GM18520 (cell line): ENCODE measurements at regions not wholly inside any gene's neighbourhood (a gene's known extent, or its start where the extent isn't known, plus 50 kb on each side); places are given as distances from the start of the nearest gene placed in this dataset.

Source experiments
- ATAC-seq: cut with Tn5 transposase; IDR thresholded peaks from one replicate; pipeline ENCODE4 v1.9.1; 2021; ENCODE audit not compliant: unreplicated experiment

DNA sequence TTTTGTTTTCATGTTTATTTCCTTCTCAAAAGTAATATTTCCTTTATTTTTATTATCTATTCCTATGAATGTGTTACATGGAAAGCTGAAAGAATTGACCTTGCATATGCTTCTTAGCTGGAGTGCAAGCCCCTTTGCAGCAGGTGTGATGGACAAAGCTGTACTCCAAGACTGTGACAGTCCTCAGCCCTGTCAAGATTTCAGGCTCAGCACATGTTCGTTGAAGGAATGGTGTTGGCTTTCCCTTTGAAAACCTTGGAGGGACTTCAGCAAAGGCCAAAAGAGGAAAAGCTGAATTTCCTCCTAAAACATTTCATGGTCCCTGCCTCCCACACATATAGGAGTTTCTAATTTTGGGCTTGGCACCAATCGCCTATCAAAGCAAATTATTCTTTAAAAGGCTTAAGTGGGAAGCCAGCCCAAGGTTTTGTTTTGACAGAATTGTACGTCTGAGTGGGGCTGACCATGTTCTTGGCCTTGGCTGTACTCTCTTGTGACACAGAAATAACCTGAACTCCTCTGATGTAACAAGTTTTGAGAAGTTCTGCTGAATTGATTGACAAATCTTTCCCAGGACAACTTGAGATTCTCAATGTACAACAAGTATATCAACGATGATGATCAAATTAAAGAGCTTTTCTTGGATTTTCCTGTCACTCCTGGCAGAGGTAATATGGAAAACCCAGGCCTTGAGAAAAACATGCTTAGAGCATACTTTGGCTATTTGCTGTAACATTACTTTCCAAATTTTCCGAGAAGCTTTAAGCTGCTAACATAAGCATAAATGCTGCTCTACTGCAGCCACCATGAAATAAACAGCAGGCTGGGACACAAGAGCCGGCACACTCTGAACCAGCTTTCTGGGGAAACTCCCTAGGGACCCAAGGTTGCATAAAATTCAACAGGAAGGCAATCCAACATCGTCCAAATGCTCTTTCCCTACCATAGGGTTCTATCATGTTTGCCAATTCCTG, 135.7 kb upstream of the ZNF648 start:
- no peak for ATAC-seq

DNA sequence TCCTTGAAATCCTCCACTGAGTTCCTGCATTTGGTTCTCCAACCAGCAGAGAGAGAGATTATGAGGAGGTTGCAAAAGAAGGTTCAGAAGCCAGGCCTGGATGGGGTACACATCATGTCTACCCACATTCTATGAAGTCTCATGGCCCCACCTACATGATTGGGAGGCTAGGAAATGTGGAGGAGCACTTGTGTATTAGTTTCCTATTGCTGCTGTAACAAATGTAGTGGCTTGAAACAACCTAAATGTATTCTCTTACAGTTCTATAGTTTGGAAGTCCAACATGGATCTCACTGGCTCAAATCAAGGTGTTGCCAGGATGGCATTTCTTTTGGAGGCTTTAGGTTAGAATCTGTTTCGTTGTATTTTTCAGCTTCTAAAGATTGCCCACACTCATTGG, 134.2 kb upstream of the ZNF648 start:
- ATAC-seq, result no peak

DNA sequence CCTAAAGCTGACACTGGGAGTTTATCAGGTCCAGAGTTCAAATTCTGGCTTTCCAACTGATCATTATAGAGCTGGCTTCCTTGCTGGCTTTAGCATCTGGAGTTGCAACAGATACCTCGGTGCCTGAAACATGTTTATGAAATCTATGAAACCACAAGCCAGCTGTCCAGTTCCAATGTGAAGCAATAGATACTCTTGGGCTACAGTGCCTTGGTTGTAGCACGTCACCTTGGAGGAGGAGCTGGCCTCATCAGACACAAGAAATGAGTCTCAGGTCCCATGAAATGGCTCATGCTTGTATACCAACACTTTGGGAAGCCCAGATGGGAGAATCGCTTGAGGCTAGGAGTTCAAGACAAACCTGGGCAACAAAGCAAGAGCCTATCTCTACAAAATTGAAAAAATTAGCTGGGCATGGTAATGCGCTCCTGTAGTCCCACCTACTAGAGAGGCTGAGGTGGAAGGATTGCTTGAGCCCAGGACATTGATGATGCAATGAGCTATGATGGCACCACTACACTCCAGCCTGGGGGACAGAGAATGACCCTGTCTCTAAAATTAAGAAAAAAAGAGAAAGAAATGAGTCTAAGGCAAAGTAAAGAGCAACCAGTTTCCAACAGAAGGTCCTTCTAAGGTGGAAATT, 132.5 kb upstream of the ZNF648 start:
- ATAC-seq, result no peak

DNA sequence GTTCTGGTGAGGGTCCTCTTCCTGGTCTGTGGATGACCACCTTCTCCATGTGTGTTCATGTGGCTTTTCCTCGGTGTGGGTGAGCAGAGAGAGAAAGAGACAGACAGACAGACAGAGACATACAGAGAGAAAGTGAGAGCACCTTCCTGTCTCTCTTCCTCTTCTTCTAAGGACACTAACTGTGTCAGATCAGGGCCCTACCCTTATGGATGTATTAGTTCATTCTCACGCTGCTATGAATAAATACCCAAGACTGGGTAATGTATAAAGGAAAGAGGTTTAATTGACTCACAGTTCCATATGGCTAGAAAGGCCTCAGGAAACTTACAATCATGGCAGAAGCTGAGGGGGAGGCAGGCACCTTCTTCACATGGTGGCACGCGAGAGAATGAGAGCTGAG, 131.5 kb upstream of the ZNF648 start:
- ATAC-seq, result no peak

DNA sequence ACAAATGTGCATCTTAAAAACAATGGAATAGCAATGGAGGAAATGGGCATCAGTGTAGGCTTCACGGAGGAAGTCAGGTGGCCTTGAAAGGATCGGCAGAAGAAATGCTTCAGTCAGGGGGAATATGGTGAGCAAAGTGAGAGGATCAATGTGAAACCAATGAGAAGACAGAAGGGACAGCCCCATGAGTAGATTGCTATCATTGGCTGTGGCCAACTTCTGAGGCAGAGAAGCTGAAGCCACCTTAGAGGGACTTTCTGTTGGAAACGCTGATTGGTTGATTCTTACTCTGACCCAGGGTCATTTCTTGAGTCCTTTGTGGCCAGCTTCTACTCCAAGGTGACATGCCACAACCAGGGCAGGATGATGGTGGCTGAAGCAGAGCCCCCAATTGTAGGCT, 130.7 kb upstream of the ZNF648 start:
- ATAC-seq, result peak; percentile 63

DNA sequence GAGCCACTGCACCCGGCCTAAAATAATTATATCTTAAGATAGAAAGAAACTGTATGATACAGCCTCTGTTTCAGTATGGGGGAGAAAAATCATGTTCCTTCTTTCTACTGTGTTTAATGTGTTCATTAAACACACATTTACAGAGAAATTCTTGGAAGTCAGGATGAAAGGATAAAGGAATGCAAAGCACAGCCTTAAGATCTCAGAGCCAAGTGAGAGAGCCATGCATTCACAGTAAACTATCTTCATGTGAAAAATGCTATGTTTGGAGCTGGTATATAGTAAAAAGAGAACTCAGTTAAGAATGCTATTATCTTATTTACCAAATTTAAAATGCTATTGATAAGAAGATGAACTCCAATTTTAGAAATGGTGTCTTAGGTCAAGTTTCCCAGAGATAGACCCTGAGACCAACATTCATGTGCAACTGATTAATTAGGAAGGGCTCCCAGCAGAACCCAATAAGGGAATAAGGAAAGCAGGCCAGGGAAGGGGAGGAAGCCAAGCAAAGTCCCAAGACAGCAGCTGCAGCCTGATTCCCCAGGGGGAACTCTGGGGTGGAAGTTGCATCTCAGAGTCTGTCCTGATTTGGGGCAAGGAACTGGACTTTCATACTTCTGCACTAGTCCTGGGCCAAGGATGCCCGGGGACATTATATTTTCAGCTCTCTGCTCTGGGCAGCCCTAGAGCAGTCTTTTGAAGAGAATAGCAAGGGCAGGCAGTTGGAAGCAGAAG, 130.0 kb upstream of the ZNF648 start:
- no peak for ATAC-seq

DNA sequence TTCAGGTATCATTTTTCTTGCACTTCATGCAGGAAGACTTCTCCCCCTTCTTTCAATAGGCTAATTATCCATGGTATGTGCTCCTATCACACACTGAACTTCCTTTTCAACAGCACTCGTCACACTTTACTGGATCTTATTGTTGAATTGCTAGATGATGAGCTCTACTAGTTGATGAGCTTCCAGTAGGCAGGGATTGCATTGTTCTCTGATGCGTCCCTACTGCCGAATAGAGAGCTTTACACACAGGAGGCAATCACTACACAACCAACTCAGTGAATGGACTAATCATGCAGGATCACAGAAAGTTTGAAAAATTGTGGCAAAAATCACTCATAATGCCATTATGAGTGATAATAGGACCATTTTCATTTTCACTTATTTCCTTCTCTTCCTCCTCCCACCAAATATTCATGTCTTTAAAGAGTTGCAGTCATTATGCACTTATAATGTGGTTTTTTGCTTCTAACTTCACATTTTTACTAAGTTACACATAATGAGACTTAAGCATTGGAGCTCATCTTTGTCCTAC, 128.1 kb upstream of the ZNF648 start:
- ATAC-seq, result no peak

DNA sequence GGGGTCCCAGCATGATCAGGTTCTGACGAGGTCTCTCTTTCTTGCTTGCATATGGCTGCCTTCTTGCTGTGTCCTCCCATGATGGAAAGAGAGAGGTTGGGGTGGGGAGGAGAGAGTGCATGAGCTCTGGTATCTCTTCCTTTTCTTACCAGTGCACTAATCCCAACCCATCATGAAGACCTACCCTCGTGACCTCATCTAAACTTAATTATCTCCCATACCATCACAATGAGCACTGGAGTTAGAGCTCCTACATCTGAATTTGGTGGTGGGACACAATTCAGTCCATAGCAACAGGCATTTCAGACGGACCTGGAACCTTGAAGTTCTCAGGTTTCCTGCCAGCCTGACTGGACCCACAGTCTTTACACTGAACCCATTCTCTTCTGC, 125.2 kb upstream of the ZNF648 start:
- no peak for ATAC-seq

DNA sequence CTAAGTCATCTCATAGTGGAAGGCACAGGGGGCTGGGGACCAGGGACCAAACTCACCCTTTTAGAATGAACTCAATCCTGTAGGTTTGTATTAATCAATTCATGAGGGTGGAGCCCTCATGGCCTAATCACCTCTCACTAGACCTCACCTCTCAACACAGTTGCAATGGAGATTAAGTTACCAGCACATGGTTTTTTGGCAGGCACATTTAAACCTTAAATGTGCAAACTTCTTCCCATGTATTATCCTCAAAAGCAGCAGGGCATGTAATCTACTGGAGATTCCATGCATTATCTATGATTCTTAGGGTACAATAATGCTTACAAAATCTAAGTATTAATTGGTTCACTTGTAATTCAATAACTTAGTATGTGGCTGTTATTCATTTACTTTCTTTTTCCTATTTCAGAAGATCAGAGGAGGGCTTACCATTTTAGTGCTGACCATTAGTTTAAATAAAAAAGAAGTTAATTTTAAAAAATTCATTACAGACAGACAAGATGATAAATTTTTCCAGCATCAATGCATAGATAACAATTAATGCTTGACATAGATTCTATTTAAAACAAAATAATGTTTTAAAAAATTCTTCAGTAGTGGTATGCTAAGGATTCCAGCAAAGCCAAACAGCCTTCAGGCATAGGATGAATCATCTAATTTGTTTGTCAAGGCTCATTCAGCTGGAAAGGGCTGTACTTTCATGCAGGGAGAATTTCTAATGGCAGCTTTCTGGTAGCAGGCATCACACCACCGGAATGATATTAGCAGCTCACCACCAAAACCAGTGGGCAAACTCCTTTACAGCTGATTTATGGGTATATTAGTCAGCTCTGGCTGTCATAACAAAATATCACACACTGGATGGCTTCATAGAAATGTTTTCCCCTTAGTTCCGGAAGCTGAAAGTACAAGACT, 124.6 kb upstream of the ZNF648 start:
- no peak for ATAC-seq

DNA sequence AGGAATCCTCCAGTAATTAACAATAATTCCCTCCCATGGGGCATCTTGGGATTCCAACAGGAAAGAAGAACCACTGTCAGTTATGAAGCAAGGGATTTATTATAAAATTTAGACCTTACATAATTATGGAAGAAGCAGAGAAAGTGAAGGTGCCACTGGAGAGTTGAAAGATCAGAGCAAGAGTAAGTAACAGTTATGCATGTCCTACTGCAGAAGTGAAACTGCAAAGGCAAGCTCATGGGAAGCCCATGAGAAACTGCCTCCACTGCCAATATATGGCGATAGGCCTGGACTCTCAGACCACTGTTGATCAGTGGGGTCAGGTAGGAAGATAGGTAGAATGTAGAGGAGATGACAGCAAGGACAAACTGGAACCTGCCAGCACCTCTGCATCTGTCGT, 123.6 kb upstream of the ZNF648 start:
- no peak for ATAC-seq

DNA sequence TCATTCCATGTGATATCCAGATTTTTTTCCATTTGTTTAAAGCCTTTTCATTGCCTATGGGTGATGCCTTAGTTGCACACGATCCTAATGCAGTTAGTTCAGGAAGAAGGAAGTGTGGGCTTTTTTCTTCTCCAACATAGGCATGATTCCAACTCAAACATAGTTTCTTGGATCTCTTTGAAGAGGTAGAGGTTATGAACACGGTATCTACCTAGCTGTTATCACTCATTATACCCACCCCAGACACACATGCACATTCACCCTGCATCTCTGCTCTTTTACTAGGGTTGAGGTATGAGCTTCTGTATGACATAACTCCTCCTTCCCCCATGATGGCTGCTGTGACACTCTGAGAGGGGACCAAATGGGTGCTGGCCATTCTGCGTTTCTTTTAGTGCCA, 122.1 kb upstream of the ZNF648 start:
- no peak for ATAC-seq

DNA sequence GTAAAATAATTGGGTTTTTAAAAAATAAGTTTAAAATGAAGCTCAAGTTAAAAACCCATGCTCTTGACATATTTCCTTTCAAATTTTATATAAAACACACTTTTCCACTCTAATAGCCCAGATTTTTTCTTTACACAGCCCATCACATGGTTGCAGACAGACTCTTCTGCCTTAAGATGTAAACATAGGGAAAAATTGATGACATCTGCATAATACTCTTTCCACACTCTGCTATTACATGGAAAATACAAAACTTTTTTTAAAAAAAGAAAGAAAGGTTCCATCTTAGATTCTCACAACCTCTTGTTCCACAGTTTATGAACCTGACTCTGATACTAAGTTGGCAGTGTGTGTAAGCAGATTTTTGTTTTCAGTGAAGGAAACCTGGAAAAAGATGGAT, 120.8 kb upstream of the ZNF648 start:
- no peak for ATAC-seq

DNA sequence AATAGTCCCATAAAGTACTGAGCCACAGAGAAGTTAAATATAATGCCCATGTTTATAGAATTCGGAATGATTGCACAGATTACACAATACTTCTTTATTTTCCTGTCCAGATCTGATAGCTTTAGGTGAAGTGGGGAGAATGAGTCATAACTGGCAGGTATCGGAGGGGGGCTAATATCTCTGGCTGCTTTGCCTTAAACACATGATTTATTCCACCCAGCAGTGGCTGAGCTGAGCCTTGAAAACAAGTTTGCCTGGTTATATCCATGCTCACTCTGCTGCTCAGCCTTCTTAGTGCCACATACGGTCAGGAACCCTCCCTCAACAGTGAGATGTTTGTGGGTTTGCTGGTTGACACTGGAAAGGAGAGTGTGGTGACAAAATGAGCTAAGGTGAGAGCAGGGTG, 119.7 kb upstream of the ZNF648 start:
- ATAC-seq, result no peak

DNA sequence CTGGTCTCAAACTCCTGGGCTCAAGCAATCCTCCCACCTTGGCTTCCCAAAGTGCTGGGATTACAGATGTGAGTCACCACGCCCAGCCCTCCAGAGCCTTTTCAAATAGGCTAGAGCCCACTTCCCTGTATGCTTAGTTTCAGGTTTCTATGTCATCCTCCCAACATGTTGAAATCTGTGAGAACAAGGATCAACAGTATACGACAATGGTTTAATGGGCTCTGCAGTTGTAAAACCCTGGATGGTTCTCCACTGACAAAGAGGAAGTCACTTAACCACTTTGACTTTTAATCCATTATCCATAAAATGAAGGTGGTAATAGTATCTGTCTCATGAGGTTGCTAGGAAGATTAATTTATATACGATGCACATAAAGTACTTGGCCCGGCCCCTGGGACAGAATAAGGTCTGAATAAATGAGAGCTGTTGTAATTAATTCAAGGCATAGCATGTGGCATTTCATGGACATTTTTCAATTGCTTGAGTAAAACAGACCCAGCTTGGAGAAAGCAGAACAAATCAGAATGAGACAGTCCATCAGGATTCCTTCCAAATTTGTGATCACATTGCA, 113.9 kb upstream of the ZNF648 start:
- no peak for ATAC-seq

DNA sequence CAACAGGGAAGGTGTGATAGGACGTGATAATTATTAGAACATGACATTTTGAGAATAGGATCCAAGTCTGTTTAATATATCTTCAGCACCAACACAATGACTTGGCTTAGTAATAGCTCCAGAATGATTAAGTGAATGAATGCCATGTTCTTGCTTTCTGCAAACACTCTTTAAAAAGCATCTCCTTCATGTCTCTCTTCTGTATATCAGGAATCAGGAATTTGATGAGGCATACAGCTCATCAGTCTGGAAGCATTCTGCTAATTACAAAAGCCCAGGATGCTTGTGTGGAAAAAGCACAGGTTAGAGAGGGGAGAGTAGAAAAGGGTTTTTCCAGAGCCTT, 113.0 kb upstream of the ZNF648 start:
- no peak for ATAC-seq

DNA sequence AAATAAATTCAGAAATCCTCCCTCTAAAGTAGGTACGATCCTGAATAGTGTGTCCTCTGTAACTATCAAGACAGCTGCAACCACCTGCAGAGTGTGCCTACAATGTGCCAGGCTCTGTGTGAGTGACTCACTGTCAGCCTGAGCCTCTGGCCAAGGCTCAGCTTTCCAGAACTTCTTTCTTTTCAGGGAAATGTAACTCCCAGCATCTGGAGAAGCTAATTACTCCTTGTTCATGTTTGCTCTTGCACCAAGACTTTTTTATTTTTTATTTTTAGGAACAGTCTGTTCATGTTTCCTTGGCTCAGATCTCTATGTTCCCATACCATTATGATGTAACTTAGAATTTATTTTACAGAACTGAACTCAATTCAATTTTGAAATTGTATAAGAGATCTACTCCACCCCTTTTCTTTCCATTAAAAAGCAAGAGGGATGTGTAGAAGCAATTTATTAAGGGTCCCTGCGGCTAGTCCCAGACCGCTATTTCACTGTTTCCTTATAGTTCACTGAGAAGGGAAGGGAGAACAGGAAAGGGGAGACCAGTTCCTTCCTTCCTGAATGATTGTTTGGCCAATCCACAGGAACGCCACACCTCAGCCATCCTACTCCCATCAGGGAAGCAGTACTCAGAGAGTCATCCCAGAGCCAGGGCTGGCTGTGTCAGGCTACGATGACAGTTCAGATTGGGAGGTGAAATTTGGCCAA, 112.4 kb upstream of the ZNF648 start:
- no peak for ATAC-seq

DNA sequence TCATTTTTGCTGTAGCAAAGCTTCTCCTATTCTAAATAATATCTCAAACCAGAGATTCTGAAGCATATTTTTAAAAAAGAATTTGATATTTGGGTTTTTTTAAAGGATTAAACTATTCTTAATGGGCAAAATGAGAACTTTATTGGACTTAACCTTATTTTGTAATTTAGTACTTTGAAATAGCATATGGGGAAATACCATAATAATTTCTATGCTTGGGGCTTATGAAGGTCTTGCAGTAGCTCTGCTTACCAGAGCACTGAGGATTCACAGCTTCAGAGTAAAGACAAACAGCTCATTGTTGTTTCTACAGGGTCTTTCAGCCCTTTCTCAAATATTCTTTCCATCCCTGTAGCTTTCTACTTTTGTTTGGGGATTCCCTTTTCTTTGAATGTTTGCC, 111.2 kb upstream of the ZNF648 start:
- ATAC-seq, result no peak

DNA sequence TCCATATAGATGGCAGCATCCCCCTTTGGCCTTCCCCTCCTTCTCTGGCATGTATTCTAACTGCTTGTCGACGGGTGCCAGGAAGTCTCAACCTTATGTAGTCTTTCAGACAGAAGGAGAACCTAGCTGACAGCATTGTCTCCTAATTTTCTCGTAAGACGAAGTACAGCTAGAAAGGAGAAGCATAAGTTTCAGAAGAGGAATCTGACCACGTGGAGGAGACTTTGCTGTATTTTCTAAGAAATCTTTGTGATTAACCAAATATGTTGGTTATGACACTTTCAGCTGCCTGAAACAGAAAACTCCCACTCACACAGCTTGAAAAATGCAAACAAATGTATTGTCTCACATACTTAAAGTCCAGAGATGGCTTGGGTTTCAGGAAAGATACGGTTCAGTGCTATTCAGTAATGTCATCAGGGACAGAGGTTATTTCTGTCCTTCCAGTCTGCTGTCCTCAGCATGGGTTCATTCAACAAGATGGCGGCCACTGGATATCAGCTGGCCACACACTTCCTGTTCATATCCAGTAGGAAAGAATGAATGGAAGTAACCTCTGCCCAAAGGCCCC, 109.5 kb upstream of the ZNF648 start:
- no peak for ATAC-seq

DNA sequence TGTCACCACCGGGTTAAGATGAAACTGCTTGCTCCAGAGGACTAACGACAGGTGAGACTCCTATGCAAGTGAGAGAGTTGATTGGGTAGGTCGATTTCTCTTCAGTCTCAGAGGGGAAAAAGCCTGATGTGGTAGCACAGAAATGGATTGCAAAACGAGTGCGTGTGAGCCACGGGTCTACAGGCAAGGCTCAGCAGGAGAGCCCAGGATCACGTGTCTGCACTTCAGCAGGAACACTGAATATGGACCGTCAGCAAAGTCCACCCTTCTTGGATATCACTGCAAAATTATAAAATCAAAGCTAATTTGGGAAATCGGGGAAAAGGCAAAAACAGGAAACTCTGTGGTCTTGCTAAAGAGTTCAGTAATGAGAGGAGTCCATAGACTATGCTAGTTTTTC, 107.7 kb upstream of the ZNF648 start:
- no peak for ATAC-seq
